IMR-90 (cell line): ENCODE measurements at regions not wholly inside any gene's neighbourhood (a gene's known extent, or its start where the extent isn't known, plus 50 kb on each side); places are given as distances from the start of the nearest gene placed in this dataset.

Experiments
- ATAC-seq: fragments of 200-7000 bp; cut with Tn5 transposase; 2 replicates; pipeline ENCODE4 v1.9.1; 2020; ENCODE audit warnings: low read depth, mild to moderate bottlenecking, moderate library complexity
- BruUV-seq: library from RNA; stranded (reverse); fragments of 400-500 nt; replicated peaks from 2 replicates; lab custom pipeline; 2021; lab: Mats Ljungman, UMichigan
- CTCF ChIA-PET: fragments of 300-600 bp; formaldehyde crosslinking; extraction: SDS; loops from one replicate; lab custom pipeline; 2021; ENCODE audit warnings: antibody characterized with exemption; lab: Yijun Ruan, JAX
- POLR2A ChIA-PET: fragments of 300-600 bp; sonication (Branson Sonifier 250); formaldehyde crosslinking; loops from one replicate; lab custom pipeline; 2022; ENCODE audit warnings: antibody characterized with exemption; ENCODE audit not compliant: unreplicated experiment; lab: Charles Lee
- DNase-seq: peaks from one replicate; pipeline ENCODE4 v3.0.0; 2013
- H2AFZ ChIP-seq: replicated peaks from 2 replicates; pipeline ENCODE3; 2013; ENCODE audit warnings: low read length, mild to moderate bottlenecking; ENCODE audit not compliant: poor library complexity
- H2AK5ac ChIP-seq: 2 replicates; pipeline ENCODE4 v1.6.1; 2013; ENCODE audit warnings: low read depth, low read length, inconsistent platforms
- H2AK9ac ChIP-seq: replicated peaks from 2 replicates; pipeline ENCODE3; 2013; ENCODE audit warnings: mild to moderate bottlenecking, low read depth, low read length, moderate library complexity; ENCODE audit not compliant: poor library complexity
- H2BK120ac ChIP-seq: 2 replicates; pipeline ENCODE4 v1.6.1; 2013; ENCODE audit warnings: low read depth, low read length, inconsistent platforms
- H2BK15ac ChIP-seq: 3 replicates; pipeline ENCODE4 v1.6.1; 2013; ENCODE audit warnings: low read depth, low read length, inconsistent platforms
- H2BK20ac ChIP-seq: 2 replicates; pipeline ENCODE4 v1.6.1; 2013; ENCODE audit warnings: low read depth, mild to moderate bottlenecking, inconsistent platforms, low read length, moderate library complexity
- H2BK5ac ChIP-seq: 2 replicates; pipeline ENCODE4 v1.6.1; 2013; ENCODE audit warnings: mild to moderate bottlenecking, low read depth, low read length, inconsistent platforms; ENCODE audit not compliant: poor library complexity, severe bottlenecking
- H3K14ac ChIP-seq: replicated peaks from 2 replicates; pipeline ENCODE4 v1.6.1; 2013; ENCODE audit warnings: low read depth, low read length, inconsistent platforms
- H3K18ac ChIP-seq: 2 replicates; pipeline ENCODE4 v1.6.1; 2013; ENCODE audit warnings: low read depth, low read length, control low read depth
- H3K23ac ChIP-seq: 2 replicates; pipeline ENCODE4 v1.6.1; 2013; ENCODE audit warnings: low read depth, low read length, inconsistent platforms
- H3K27ac ChIP-seq: 2 replicates; pipeline ENCODE4 v1.5.1; 2013; ENCODE audit warnings: mild to moderate bottlenecking, control low read depth, low read length; ENCODE audit not compliant: insufficient read depth
- H3K27me3 ChIP-seq: 2 replicates; pipeline ENCODE4 v1.6.1; 2013; ENCODE audit warnings: low read length; ENCODE audit not compliant: control insufficient read depth, insufficient read depth
- H3K36me3 ChIP-seq: 2 replicates; pipeline ENCODE4 v1.6.1; 2013; ENCODE audit warnings: low read length, mixed read lengths; ENCODE audit not compliant: control insufficient read depth, insufficient read depth
- H3K4ac ChIP-seq: 2 replicates; pipeline ENCODE4 v1.6.1; 2013; ENCODE audit warnings: low read depth, low read length, inconsistent platforms
- H3K4me1 ChIP-seq: 2 replicates; pipeline ENCODE4 v1.6.1; 2013; ENCODE audit warnings: low read length, mixed read lengths; ENCODE audit not compliant: control insufficient read depth, insufficient read depth
- H3K4me2 ChIP-seq: 2 replicates; pipeline ENCODE4 v1.6.1; 2013; ENCODE audit warnings: low read depth, mild to moderate bottlenecking, control low read depth, low read length, moderate library complexity
- H3K4me3 ChIP-seq: 2 replicates; pipeline ENCODE4 v1.5.1; 2013; ENCODE audit warnings: low read depth, mild to moderate bottlenecking, control low read depth, low read length, moderate library complexity; ENCODE audit not compliant: insufficient read depth
- H3K56ac ChIP-seq: 2 replicates; pipeline ENCODE4 v1.6.1; 2013; ENCODE audit warnings: low read length, inconsistent platforms; ENCODE audit not compliant: insufficient read depth; ENCODE audit errors: extremely low read depth
- H3K79me1 ChIP-seq, 2 experiments: 2 replicates each; pipeline ENCODE4 v1.6.1; 2013; ENCODE audit warnings: low read length in 2 of 2, inconsistent platforms in 1 of 2, low read depth in 1 of 2
- H3K9ac ChIP-seq: 2 replicates; pipeline ENCODE4 v1.6.1; 2013; ENCODE audit warnings: low read depth, low read length, control low read depth
- H3K9me1 ChIP-seq: 2 replicates; pipeline ENCODE4 v1.6.1; 2013; ENCODE audit warnings: low read length, inconsistent platforms; ENCODE audit not compliant: insufficient read depth
- H3K9me3 ChIP-seq: 2 replicates; pipeline ENCODE4 v1.6.1; 2013; ENCODE audit warnings: low read length; ENCODE audit not compliant: control insufficient read depth, insufficient read depth
- H4K20me1 ChIP-seq: 2 replicates; pipeline ENCODE4 v1.6.1; 2013; ENCODE audit warnings: low read length, inconsistent platforms; ENCODE audit not compliant: insufficient read depth
- H4K5ac ChIP-seq: 2 replicates; pipeline ENCODE4 v1.6.1; 2013; ENCODE audit warnings: mild to moderate bottlenecking, low read depth, low read length, control low read depth
- H4K8ac ChIP-seq, 2 experiments: 2 replicates each; pipeline ENCODE4 v1.6.1; 2013; ENCODE audit warnings: low read depth in 2 of 2, low read length in 2 of 2, control low read depth in 1 of 2, inconsistent platforms in 1 of 2
- H4K91ac ChIP-seq: 2 replicates; pipeline ENCODE4 v1.6.1; 2013; ENCODE audit warnings: low read depth, low read length, inconsistent platforms; ENCODE audit not compliant: insufficient read depth
- BHLHE40 ChIP-seq: fragments of 150-350 bp; IDR thresholded peaks from 2 replicates; pipeline ENCODE4 v1.6.1; 2016; ENCODE audit warnings: mild to moderate bottlenecking, low read depth, low read length
- CEBPB ChIP-seq: IDR thresholded peaks from 2 replicates; pipeline ENCODE4 v1.6.1; 2012; ENCODE audit warnings: low read depth, low read length, improper control_type of control experiment
- CHD1 ChIP-seq: IDR thresholded peaks from 2 replicates; pipeline ENCODE4 v1.6.1; 2012; ENCODE audit warnings: low read depth, low read length, improper control_type of control experiment
- CTCF ChIP-seq: conservative IDR thresholded peaks from 2 replicates; pipeline ENCODE4 v1.5.1; 2012; ENCODE audit warnings: mild to moderate bottlenecking, low read depth, low read length, improper control_type of control experiment
- FOS ChIP-seq: fragments of 150-350 bp; IDR thresholded peaks from 2 replicates; pipeline ENCODE4 v1.6.1; 2016; ENCODE audit warnings: low read depth, low read length
- RCOR1 ChIP-seq: IDR thresholded peaks from 2 replicates; pipeline ENCODE4 v1.6.1; 2012; ENCODE audit warnings: mild to moderate bottlenecking, low read length, improper control_type of control experiment; ENCODE audit not compliant: insufficient replicate concordance
- SMC3 ChIP-seq: fragments of 150-350 bp; IDR thresholded peaks from 2 replicates; pipeline ENCODE4 v1.6.1; 2016; ENCODE audit warnings: low read depth, mild to moderate bottlenecking, antibody characterized with exemption, low read length, moderate library complexity
- WGBS, 2 experiments: methylation state at CpG; one replicate each; pipeline versions ENCODE4 v1.1.5 to v1.1.7; 2013; ENCODE audit warnings: missing lambda C conversion rate in 2 of 2; ENCODE audit not compliant: insufficient read length in 1 of 2; ENCODE audit errors: extremely low coverage in 2 of 2; 5-methylcytosine and 5-hydroxymethylcytosine counted together
- dilution Hi-C: fragments of 300-500 bp; cut with HindIII; formaldehyde crosslinking; loops from one replicate; pipeline ENCODE4 v1.14.3; 2018; ENCODE audit warnings: low sequenced_read_pairs; ENCODE audit not compliant: unreplicated experiment
- in situ Hi-C: fragments of 300-500 bp; cut with MboI; formaldehyde crosslinking; loops from 3 replicates; pipeline ENCODE4 v1.14.3; 2019; ENCODE audit warnings: low sequenced_read_pairs, inconsistent platforms, mixed read lengths
- intact Hi-C: fragments of 100-400 bp; cut with micrococcal nuclease; formaldehyde crosslinking; loops from 2 replicates; pipeline ENCODE4 v1.10.0; 2022

- CTCF ChIA-PET, result no interaction called here
- Histone ChIP-seq H3K18ac (peak overlapping the region; percentile 46; the same call in 1 of the 2 replicates), H3K4me1 (peaks cover 8% of the 10 kb centered on the region), H3K4me2 (no peak overlapping the region), H3K4me3 (no peak overlapping the region), H3K9me1 (no peaks in the 10 kb centered on the region), H4K20me1 (no peaks in the 10 kb centered on the region), H2BK120ac (peak overlapping the region; percentile 47), H4K91ac (no peak overlapping the region), H3K27ac (peak overlapping the region; percentile 37; the same call in 1 of the 2 replicates), H2BK5ac (peak overlapping the region; percentile 44), H3K9me3 (no peaks in the 10 kb centered on the region), H3K9ac (no peak overlapping the region), H2AFZ (no peak overlapping the region), H3K4ac (no peak overlapping the region), H3K27me3 (no peaks in the 10 kb centered on the region), H2BK20ac (no peak overlapping the region), H2BK15ac (0 out of 3 replicates have a peak overlapping the region, but pooled peaks have one; percentile 4), H4K5ac (no peak overlapping the region), H2AK5ac (0 out of 2 replicates have a peak overlapping the region, but pooled peaks have one; percentile 35), H4K8ac (no peak overlapping the region; a peak in 1 of 4 replicates), H3K79me1 (no peaks in the 10 kb centered on the region), H3K23ac (no peak overlapping the region), H3K36me3 (no peaks in the 10 kb centered on the region), H3K14ac (no peak overlapping the region), H2AK9ac (no peak overlapping the region), H3K56ac (no peak overlapping the region)
- no CpG with 5 or more reads among the region's 3 CpGs for WGBS, 2 experiments
- POLR2A ChIA-PET, result no interaction called here
- BruUV-seq, result no TSS peak
- intact Hi-C loops, result loop anchor here (5.0 kb wide), 2 partner anchors 230 to 290 kb away; partner anchors contain the start of gene ARHGAP20
- dilution Hi-C loops, result no loop called here
- TF ChIP-seq RCOR1 (no peak), CTCF (no peak), BHLHE40 (peak; percentile 66), CEBPB (peak; percentile 61; the same call in 1 of the 2 replicates), CHD1 (no peak), FOS (peak; percentile 93), SMC3 (no peak)
- in situ Hi-C loops, result no loop called here
- peak; percentile 70 for ATAC-seq
- DNase-seq, result peak; percentile 95
Measured at GRCh38 chr11:111001986-111002611, 243.4 kb upstream of the POU2AF2 start.
